ENCODE measurements at regions not wholly inside any gene's neighbourhood (a gene's known extent, or its start where the extent isn't known, plus 50 kb on each side); places are given as distances from the start of the nearest gene placed in this dataset.

- no peaks in the 10 kb centered on the region for H4K20me1 ChIP-seq (ENCODE audit: control insufficient read depth, extremely low read depth, insufficient read depth, low read length)
- no peaks in the 10 kb centered on the region for H3K9me3 ChIP-seq (ENCODE audit: control insufficient read depth, low read depth, low read length)
- H3K9ac ChIP-seq (ENCODE audit: control insufficient read depth, extremely low read depth, insufficient read depth, low read length), result no peak overlapping the region
- TF ChIP-seq, protein P1, sequence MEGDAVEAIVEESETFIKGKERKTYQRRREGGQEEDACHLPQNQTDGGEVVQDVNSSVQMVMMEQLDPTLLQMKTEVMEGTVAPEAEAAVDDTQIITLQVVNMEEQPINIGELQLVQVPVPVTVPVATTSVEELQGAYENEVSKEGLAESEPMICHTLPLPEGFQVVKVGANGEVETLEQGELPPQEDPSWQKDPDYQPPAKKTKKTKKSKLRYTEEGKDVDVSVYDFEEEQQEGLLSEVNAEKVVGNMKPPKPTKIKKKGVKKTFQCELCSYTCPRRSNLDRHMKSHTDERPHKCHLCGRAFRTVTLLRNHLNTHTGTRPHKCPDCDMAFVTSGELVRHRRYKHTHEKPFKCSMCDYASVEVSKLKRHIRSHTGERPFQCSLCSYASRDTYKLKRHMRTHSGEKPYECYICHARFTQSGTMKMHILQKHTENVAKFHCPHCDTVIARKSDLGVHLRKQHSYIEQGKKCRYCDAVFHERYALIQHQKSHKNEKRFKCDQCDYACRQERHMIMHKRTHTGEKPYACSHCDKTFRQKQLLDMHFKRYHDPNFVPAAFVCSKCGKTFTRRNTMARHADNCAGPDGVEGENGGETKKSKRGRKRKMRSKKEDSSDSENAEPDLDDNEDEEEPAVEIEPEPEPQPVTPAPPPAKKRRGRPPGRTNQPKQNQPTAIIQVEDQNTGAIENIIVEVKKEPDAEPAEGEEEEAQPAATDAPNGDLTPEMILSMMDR (optimal IDR thresholded peaks at IDR 0.05 in 1 of 3, IDR thresholded peaks at IDR 0.05 in 1 of 3, conservative IDR thresholded peaks at IDR 0.05 in 1 of 3; ENCODE audit: extremely low read depth in 1 of 3, insufficient read depth in 2 of 3, low read length in 3 of 3), result no peak
- TF ChIP-seq EZH2 (IDR thresholded peaks at IDR 0.05; ENCODE audit: low read length), result no peak
- dilution Hi-C loops (cut with MboI; ENCODE audit: extremely low pct_ligation_motif_present, low sequenced_read_pairs), result no loop called here
- no peak for FAIRE-seq
- no peak overlapping the region for H3K4me3 ChIP-seq (ENCODE audit: control insufficient read depth in 2 of 3, extremely low read depth in 1 of 3, insufficient read depth in 2 of 3, low read depth in 1 of 3, low read length in 3 of 3)
- no peaks in the 10 kb centered on the region for H3K36me3 ChIP-seq (ENCODE audit: control insufficient read depth in 2 of 2, extremely low read depth in 1 of 2, insufficient read depth in 2 of 2, low read length in 2 of 2)
- no peak overlapping the region for H3K4me2 ChIP-seq (ENCODE audit: control insufficient read depth, extremely low read depth, insufficient read depth, low read depth, low read length)
- no peak overlapping the region for H3K27ac ChIP-seq (ENCODE audit: control insufficient read depth, insufficient read depth, low read length)
- no peak overlapping the region for H2AFZ ChIP-seq (ENCODE audit: control insufficient read depth, low read length)
- no peak for DNase-seq (ENCODE audit: low read depth, low spot score)
- H3K9me1 ChIP-seq (ENCODE audit: control insufficient read depth, extremely low read depth, insufficient read depth, low read length), result no peaks in the 10 kb centered on the region
- no peaks in the 10 kb centered on the region for H3K27me3 ChIP-seq (ENCODE audit: control insufficient read depth, extremely low read depth, insufficient read depth, low read length)
- H3K4me1 ChIP-seq (ENCODE audit: control insufficient read depth, extremely low read depth, insufficient read depth, low read length), result peaks cover 3% of the 10 kb centered on the region
- no peaks in the 10 kb centered on the region for H3K79me2 ChIP-seq (ENCODE audit: control insufficient read depth, insufficient read depth, low read length)
These were observed 240.1 kb upstream of the MMADHC start for GRCh38 chr2:149827585-149828126.

DNA sequence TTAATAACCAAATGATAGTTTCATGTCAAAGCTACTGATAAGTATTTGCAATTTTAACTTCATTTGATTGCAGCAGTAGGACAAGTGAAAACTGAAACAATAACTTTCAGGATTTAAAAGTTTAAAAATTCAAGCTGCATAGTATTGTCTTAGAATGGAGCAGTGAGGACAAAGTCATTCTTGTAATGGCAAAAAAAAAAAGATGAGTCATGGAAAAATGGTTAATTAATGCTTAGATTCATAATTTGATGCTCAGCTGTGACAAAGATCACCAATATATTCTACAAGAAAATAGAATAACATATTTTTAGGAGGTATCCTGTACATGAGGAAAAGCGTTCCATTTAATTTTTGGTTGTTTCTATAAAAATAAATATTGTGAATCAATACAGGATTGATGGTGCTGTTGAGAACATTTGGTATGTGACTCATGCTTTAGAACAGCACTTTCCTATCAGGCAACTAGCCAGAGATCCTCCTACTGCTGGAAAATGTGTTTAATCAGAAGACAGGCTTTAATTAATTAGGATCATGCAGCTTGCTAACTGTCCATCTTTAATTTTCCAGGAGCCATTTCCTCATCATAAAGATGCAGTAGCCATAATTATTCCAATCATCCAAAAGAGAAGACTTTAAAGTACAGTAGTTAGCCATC lies 239.0 kb upstream of the MMADHC start:
- Histone ChIP-seq H3K27me3 (ENCODE audit: control insufficient read depth, extremely low read depth, insufficient read depth, low read length) (no peaks in the 10 kb centered on the region), H3K4me1 (ENCODE audit: control insufficient read depth, extremely low read depth, insufficient read depth, low read length) (peaks cover 3% of the 10 kb centered on the region), H3K9me3 (ENCODE audit: control insufficient read depth, low read depth, low read length) (no peaks in the 10 kb centered on the region), H2AFZ (ENCODE audit: control insufficient read depth, low read length) (no peak overlapping the region), H3K4me3 (ENCODE audit: control insufficient read depth in 2 of 3, extremely low read depth in 1 of 3, insufficient read depth in 2 of 3, low read depth in 1 of 3, low read length in 3 of 3) (no peak overlapping the region), H3K4me2 (ENCODE audit: control insufficient read depth, extremely low read depth, insufficient read depth, low read depth, low read length) (no peak overlapping the region), H3K79me2 (ENCODE audit: control insufficient read depth, insufficient read depth, low read length) (no peaks in the 10 kb centered on the region), H3K27ac (ENCODE audit: control insufficient read depth, insufficient read depth, low read length) (no peak overlapping the region), H3K9me1 (ENCODE audit: control insufficient read depth, extremely low read depth, insufficient read depth, low read length) (no peaks in the 10 kb centered on the region), H3K36me3 (ENCODE audit: control insufficient read depth in 2 of 2, extremely low read depth in 1 of 2, insufficient read depth in 2 of 2, low read length in 2 of 2) (no peaks in the 10 kb centered on the region), H3K9ac (ENCODE audit: control insufficient read depth, extremely low read depth, insufficient read depth, low read length) (no peak overlapping the region), H4K20me1 (ENCODE audit: control insufficient read depth, extremely low read depth, insufficient read depth, low read length) (no peaks in the 10 kb centered on the region)
- DNase-seq (ENCODE audit: low read depth, low spot score) (no peak), FAIRE-seq (no peak)
- no peak for TF ChIP-seq EZH2 (IDR thresholded peaks at IDR 0.05; ENCODE audit: low read length)
- TF ChIP-seq, protein P1 (optimal IDR thresholded peaks at IDR 0.05 in 1 of 3, IDR thresholded peaks at IDR 0.05 in 1 of 3, conservative IDR thresholded peaks at IDR 0.05 in 1 of 3; ENCODE audit: extremely low read depth in 1 of 3, insufficient read depth in 2 of 3, low read length in 3 of 3), result no peak
- dilution Hi-C loops (cut with MboI; ENCODE audit: extremely low pct_ligation_motif_present, low sequenced_read_pairs), result no loop called here

Measured in keratinocyte (primary cell).